Kidney (tissue), 13 donors: ENCODE measurements at regions not wholly inside any gene's neighbourhood (a gene's known extent, or its start where the extent isn't known, plus 50 kb on each side); places are given as distances from the start of the nearest gene placed in this dataset.

Experiments used
- DNase-seq, 5 donors: peaks; one replicate each; pipeline ENCODE4 v3.0.0-alpha.2; 2013 to 2020
- FAIRE-seq: peaks from 2 replicates; lab custom pipeline; 2012; peaks lifted over from hg19 to GRCh38; lab: Jason Lieb, UNC
- H3K27ac ChIP-seq, 2 donors: one replicate each; pipeline ENCODE4 v1.7.0; 2013; ENCODE audit warnings: low read depth in 2 of 2, low read length in 2 of 2, inconsistent platforms in 1 of 2
- H3K27me3 ChIP-seq: one replicate; pipeline ENCODE4 v1.7.1; 2013; ENCODE audit warnings: low read length, inconsistent platforms; ENCODE audit not compliant: control insufficient read depth, insufficient read depth
- H3K36me3 ChIP-seq, 3 donors: one replicate each; pipeline versions ENCODE4 v1.7.0 to v1.7.1; 2013; ENCODE audit warnings: low read length in 3 of 3, control low read depth in 1 of 3, inconsistent platforms in 1 of 3; ENCODE audit not compliant: insufficient read depth in 3 of 3, control insufficient read depth in 2 of 3
- H3K4me1 ChIP-seq, 3 donors: one replicate each; pipeline versions ENCODE4 v1.7.0 to v1.7.1; 2013; ENCODE audit warnings: low read length in 3 of 3, inconsistent platforms in 1 of 3, low read depth in 1 of 3; ENCODE audit not compliant: control insufficient read depth in 2 of 3, insufficient read depth in 2 of 3
- H3K4me3 ChIP-seq, 3 donors: one replicate each; pipeline versions ENCODE4 v1.7.0 to v1.8.1; 2013; ENCODE audit warnings: low read length in 3 of 3, control low read depth in 1 of 3, inconsistent platforms in 1 of 3
- H3K9ac ChIP-seq, 3 donors: one replicate each; pipeline versions ENCODE4 v1.7.0 to v1.7.1; 2013; ENCODE audit warnings: low read length in 3 of 3, control low read depth in 1 of 3, inconsistent platforms in 1 of 3
- H3K9me3 ChIP-seq, 3 donors: one replicate each; pipeline versions ENCODE4 v1.7.0 to v1.7.1; 2013; ENCODE audit warnings: low read length in 3 of 3, control low read depth in 1 of 3, inconsistent platforms in 1 of 3; ENCODE audit not compliant: control insufficient read depth in 2 of 3, insufficient read depth in 1 of 3
- intact Hi-C: fragments of 100-400 bp; cut with DNase I; formaldehyde crosslinking; loops from one replicate; pipeline ENCODE4 v1.11.1; 2022
- TF ChIP-seq, protein P1 (sequence below): IDR thresholded peaks from 3 replicates; pipeline ENCODE4 v1.5.1; 2012; ENCODE audit warnings: mild to moderate bottlenecking, moderate library complexity, borderline replicate concordance; ENCODE audit not compliant: insufficient read depth; ENCODE audit errors: extremely low read depth
- donor health status: control.
- donor health status: control.
- donor health status: control.
- donor health status: control.
- donor health status: control.
- donor health status: DM: yes; HTN: yes; CAD: no.
- donor health status: Normal renal cell carcinoma (clear cell type).

GRCh38 chr17:72334205-72334604, 213.4 kb downstream of the SOX9 start:
- intact Hi-C loops = no loop called here
- H3K4me1 ChIP-seq = peaks cover 3 to 5% (median 4%) of the 10 kb centered on the region in 3 donors
- H3K36me3 ChIP-seq = no peaks in the 10 kb centered on the region
- FAIRE-seq (no peak), DNase-seq (no peak)
- no peak overlapping the region for H3K27ac ChIP-seq
- no peaks in the 10 kb centered on the region for H3K27me3 ChIP-seq
- H3K9me3 ChIP-seq = no peaks in the 10 kb centered on the region
- TF ChIP-seq, protein P1, sequence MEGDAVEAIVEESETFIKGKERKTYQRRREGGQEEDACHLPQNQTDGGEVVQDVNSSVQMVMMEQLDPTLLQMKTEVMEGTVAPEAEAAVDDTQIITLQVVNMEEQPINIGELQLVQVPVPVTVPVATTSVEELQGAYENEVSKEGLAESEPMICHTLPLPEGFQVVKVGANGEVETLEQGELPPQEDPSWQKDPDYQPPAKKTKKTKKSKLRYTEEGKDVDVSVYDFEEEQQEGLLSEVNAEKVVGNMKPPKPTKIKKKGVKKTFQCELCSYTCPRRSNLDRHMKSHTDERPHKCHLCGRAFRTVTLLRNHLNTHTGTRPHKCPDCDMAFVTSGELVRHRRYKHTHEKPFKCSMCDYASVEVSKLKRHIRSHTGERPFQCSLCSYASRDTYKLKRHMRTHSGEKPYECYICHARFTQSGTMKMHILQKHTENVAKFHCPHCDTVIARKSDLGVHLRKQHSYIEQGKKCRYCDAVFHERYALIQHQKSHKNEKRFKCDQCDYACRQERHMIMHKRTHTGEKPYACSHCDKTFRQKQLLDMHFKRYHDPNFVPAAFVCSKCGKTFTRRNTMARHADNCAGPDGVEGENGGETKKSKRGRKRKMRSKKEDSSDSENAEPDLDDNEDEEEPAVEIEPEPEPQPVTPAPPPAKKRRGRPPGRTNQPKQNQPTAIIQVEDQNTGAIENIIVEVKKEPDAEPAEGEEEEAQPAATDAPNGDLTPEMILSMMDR = no peak
- no peak overlapping the region for H3K4me3 ChIP-seq
- H3K9ac ChIP-seq = no peak overlapping the region

- intact Hi-C loops = no loop called here
- TF ChIP-seq, protein P1 = no peak
- no peak overlapping the region for H3K27ac ChIP-seq
- no peaks in the 10 kb centered on the region for H3K27me3 ChIP-seq
- no peak overlapping the region for H3K9ac ChIP-seq
- DNase-seq (peak in 4 of 5 donors; percentile 34 to 75 (median 60)), FAIRE-seq (no peak)
- no peaks in the 10 kb centered on the region for H3K36me3 ChIP-seq
- H3K4me1 ChIP-seq = peaks cover 5 to 9% (median 9%) of the 10 kb centered on the region in 3 donors
- H3K9me3 ChIP-seq = no peaks in the 10 kb centered on the region
- H3K4me3 ChIP-seq = no peak overlapping the region
Observed at GRCh38 chr17:72336026-72336803, 215.4 kb downstream of the SOX9 start.

- no peaks in the 10 kb centered on the region for H3K36me3 ChIP-seq
- H3K27me3 ChIP-seq = no peaks in the 10 kb centered on the region
- TF ChIP-seq, protein P1 = no peak
Observed at GRCh38 chr17:72336804-72337070, 215.9 kb downstream of the SOX9 start.

More at GRCh38 chr17:72336804-72337070, 215.9 kb downstream of the SOX9 start:
- FAIRE-seq (no peak), DNase-seq (no peak)
- no peak overlapping the region for H3K9ac ChIP-seq
- peaks cover 5 to 9% (median 9%) of the 10 kb centered on the region in 3 donors for H3K4me1 ChIP-seq
- intact Hi-C loops = no loop called here
- no peak overlapping the region for H3K4me3 ChIP-seq
- H3K9me3 ChIP-seq = no peaks in the 10 kb centered on the region
- H3K27ac ChIP-seq = no peak overlapping the region
